ENCODE measurements at regions not wholly inside any gene's neighbourhood (a gene's known extent, or its start where the extent isn't known, plus 50 kb on each side); places are given as distances from the start of the nearest gene placed in this dataset.

GRCh38 chr2:75379476-75380210 lies 180.3 kb upstream of the TACR1 start (continued):
- TF ChIP-seq ARID4B (CRISPR knock-in tag; IDR thresholded peaks at IDR 0.05; ENCODE audit: borderline replicate concordance) (no peak), OVOL2 (CRISPR knock-in tag; IDR thresholded peaks at IDR 0.05; ENCODE audit: borderline replicate concordance) (no peak), ZNF532 (CRISPR knock-in tag; IDR thresholded peaks at IDR 0.05; ENCODE audit: borderline replicate concordance) (no peak)

GRCh38 chr2:75375646-75376582 lies 176.6 kb upstream of the TACR1 start:
- ATAC-seq (no peak), DNase-seq (ENCODE audit: low spot score) (no peak)
- ChIA-PET POLR2A (no interaction called here), CTCF (no interaction called here)
- H3K27ac Mint-ChIP-seq: no peak overlapping the region
- peaks cover 6% of the 10 kb centered on the region for H3K27me3 Mint-ChIP-seq (ENCODE audit: low read depth)
- no peak overlapping the region for H3K4me3 Mint-ChIP-seq
- peaks cover 25% of the 10 kb centered on the region for H3K36me3 Mint-ChIP-seq
- H3K4me1 Mint-ChIP-seq: peaks cover 21% of the 10 kb centered on the region
- H3K9me3 Mint-ChIP-seq: peaks cover 26% of the 10 kb centered on the region
- TF ChIP-seq RORB (CRISPR knock-in tag; IDR thresholded peaks at IDR 0.05): no peak
- TF ChIP-seq ZNF416 (CRISPR knock-in tag; IDR thresholded peaks at IDR 0.05): no peak
- TF ChIP-seq CREM (CRISPR knock-in tag; IDR thresholded peaks at IDR 0.05): no peak
- TF ChIP-seq ESRRA (CRISPR knock-in tag; IDR thresholded peaks at IDR 0.05; ENCODE audit: borderline replicate concordance): no peak
- TF ChIP-seq ZMAT4 (CRISPR knock-in tag; IDR thresholded peaks at IDR 0.05): no peak
- TF ChIP-seq, protein P1, sequence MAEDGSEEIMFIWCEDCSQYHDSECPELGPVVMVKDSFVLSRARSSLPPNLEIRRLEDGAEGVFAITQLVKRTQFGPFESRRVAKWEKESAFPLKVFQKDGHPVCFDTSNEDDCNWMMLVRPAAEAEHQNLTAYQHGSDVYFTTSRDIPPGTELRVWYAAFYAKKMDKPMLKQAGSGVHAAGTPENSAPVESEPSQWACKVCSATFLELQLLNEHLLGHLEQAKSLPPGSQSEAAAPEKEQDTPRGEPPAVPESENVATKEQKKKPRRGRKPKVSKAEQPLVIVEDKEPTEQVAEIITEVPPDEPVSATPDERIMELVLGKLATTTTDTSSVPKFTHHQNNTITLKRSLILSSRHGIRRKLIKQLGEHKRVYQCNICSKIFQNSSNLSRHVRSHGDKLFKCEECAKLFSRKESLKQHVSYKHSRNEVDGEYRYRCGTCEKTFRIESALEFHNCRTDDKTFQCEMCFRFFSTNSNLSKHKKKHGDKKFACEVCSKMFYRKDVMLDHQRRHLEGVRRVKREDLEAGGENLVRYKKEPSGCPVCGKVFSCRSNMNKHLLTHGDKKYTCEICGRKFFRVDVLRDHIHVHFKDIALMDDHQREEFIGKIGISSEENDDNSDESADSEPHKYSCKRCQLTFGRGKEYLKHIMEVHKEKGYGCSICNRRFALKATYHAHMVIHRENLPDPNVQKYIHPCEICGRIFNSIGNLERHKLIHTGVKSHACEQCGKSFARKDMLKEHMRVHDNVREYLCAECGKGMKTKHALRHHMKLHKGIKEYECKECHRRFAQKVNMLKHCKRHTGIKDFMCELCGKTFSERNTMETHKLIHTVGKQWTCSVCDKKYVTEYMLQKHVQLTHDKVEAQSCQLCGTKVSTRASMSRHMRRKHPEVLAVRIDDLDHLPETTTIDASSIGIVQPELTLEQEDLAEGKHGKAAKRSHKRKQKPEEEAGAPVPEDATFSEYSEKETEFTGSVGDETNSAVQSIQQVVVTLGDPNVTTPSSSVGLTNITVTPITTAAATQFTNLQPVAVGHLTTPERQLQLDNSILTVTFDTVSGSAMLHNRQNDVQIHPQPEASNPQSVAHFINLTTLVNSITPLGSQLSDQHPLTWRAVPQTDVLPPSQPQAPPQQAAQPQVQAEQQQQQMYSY (CRISPR knock-in tag; IDR thresholded peaks at IDR 0.05): no peak
- TF ChIP-seq, protein P2, sequence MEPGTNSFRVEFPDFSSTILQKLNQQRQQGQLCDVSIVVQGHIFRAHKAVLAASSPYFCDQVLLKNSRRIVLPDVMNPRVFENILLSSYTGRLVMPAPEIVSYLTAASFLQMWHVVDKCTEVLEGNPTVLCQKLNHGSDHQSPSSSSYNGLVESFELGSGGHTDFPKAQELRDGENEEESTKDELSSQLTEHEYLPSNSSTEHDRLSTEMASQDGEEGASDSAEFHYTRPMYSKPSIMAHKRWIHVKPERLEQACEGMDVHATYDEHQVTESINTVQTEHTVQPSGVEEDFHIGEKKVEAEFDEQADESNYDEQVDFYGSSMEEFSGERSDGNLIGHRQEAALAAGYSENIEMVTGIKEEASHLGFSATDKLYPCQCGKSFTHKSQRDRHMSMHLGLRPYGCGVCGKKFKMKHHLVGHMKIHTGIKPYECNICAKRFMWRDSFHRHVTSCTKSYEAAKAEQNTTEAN (CRISPR knock-in tag; IDR thresholded peaks at IDR 0.05): no peak
- TF ChIP-seq ZNF512 (CRISPR knock-in tag; IDR thresholded peaks at IDR 0.05; ENCODE audit: borderline replicate concordance): no peak
- TF ChIP-seq MYBL2 (CRISPR knock-in tag; IDR thresholded peaks at IDR 0.05): no peak
- TF ChIP-seq NR2C2 (CRISPR knock-in tag; IDR thresholded peaks at IDR 0.05): no peak
- TF ChIP-seq, protein P3, sequence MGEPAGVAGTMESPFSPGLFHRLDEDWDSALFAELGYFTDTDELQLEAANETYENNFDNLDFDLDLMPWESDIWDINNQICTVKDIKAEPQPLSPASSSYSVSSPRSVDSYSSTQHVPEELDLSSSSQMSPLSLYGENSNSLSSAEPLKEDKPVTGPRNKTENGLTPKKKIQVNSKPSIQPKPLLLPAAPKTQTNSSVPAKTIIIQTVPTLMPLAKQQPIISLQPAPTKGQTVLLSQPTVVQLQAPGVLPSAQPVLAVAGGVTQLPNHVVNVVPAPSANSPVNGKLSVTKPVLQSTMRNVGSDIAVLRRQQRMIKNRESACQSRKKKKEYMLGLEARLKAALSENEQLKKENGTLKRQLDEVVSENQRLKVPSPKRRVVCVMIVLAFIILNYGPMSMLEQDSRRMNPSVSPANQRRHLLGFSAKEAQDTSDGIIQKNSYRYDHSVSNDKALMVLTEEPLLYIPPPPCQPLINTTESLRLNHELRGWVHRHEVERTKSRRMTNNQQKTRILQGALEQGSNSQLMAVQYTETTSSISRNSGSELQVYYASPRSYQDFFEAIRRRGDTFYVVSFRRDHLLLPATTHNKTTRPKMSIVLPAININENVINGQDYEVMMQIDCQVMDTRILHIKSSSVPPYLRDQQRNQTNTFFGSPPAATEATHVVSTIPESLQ (CRISPR knock-in tag; IDR thresholded peaks at IDR 0.05): no peak
- TF ChIP-seq TEAD4 (CRISPR knock-in tag; IDR thresholded peaks at IDR 0.05): no peak
